ENCODE measurements at regions not wholly inside any gene's neighbourhood (a gene's known extent, or its start where the extent isn't known, plus 50 kb on each side); places are given as distances from the start of the nearest gene placed in this dataset.

- Histone ChIP-seq H3K79me1 (replicated peaks; ENCODE audit: low read length, poor library complexity, severe bottlenecking) (no peaks in the 10 kb centered on the region), H2AFZ (ENCODE audit: low read depth, low read length) (no peak overlapping the region), H3K14ac (ENCODE audit: low read length in 2 of 2) (no peak overlapping the region), H3K27ac (ENCODE audit: low read length, poor library complexity, severe bottlenecking) (no peak overlapping the region), H3K4me2 (ENCODE audit: low read length, poor library complexity, severe bottlenecking) (no peak overlapping the region), H2BK12ac (ENCODE audit: low read length in 2 of 2) (no peak overlapping the region), H4K91ac (ENCODE audit: low read length) (no peak overlapping the region), H3K36me3 (ENCODE audit: control insufficient read depth in 1 of 2, insufficient read depth in 2 of 2, low read depth in 1 of 2, low read length in 2 of 2) (no peaks in the 10 kb centered on the region), H3K4ac (ENCODE audit: low read depth in 1 of 2, low read length in 2 of 2) (no peak overlapping the region), H3K18ac (ENCODE audit: low read depth in 1 of 2, low read length in 2 of 2) (no peak overlapping the region), H2BK15ac (ENCODE audit: low read depth, poor library complexity, severe bottlenecking) (no peak overlapping the region), H2BK5ac (ENCODE audit: low read depth, low read length, poor library complexity, severe bottlenecking) (no peak overlapping the region), H3K23ac (ENCODE audit: low read length in 2 of 2) (no peak overlapping the region), H2AK5ac (ENCODE audit: low read length, severe bottlenecking) (no peak overlapping the region), H3K27me3 (ENCODE audit: control insufficient read depth in 1 of 2, insufficient read depth in 1 of 2, low read length in 2 of 2) (no peaks in the 10 kb centered on the region), H3K9ac (ENCODE audit: low read length) (no peak overlapping the region), H3K4me1 (ENCODE audit: control insufficient read depth, insufficient read depth, low read depth, low read length) (no peaks in the 10 kb centered on the region), H4K8ac (ENCODE audit: low read length) (no peak overlapping the region), H2BK120ac (ENCODE audit: low read depth, low read length) (no peak overlapping the region), H3K9me3 (ENCODE audit: control insufficient read depth, low read length) (no peaks in the 10 kb centered on the region), H3K4me3 (ENCODE audit: insufficient read depth in 1 of 2, low read depth in 1 of 2, low read length in 2 of 2) (no peak overlapping the region)
- no peak for DNase-seq
- whole genome bisulfite sequencing: 84% methylated on average over 15 of the region's 15 CpGs
These were observed 117.5 kb downstream of the TENT4A start for GRCh38 chr5:6830643-6831239.

GRCh38 chr5:6831678-6832671 is 118.7 kb downstream of the TENT4A start:
- no peak overlapping the region for H4K91ac ChIP-seq (ENCODE audit: low read length)
- H2BK12ac ChIP-seq (ENCODE audit: low read length in 2 of 2): no peak overlapping the region
- H3K18ac ChIP-seq (ENCODE audit: low read depth in 1 of 2, low read length in 2 of 2): no peak overlapping the region
- no peak overlapping the region for H2BK15ac ChIP-seq (ENCODE audit: low read depth, poor library complexity, severe bottlenecking)
- WGBS: 82% methylated on average over 4 of the region's 7 CpGs
- DNase-seq: no peak
- no peak overlapping the region for H3K4me2 ChIP-seq (ENCODE audit: low read length, poor library complexity, severe bottlenecking)
- no peak overlapping the region for H2BK5ac ChIP-seq (ENCODE audit: low read depth, low read length, poor library complexity, severe bottlenecking)
- H3K36me3 ChIP-seq (ENCODE audit: control insufficient read depth in 1 of 2, insufficient read depth in 2 of 2, low read depth in 1 of 2, low read length in 2 of 2): no peaks in the 10 kb centered on the region
- no peaks in the 10 kb centered on the region for H3K4me1 ChIP-seq (ENCODE audit: control insufficient read depth, insufficient read depth, low read depth, low read length)
- no peak overlapping the region for H3K9ac ChIP-seq (ENCODE audit: low read length)
- H3K4ac ChIP-seq (ENCODE audit: low read depth in 1 of 2, low read length in 2 of 2): no peak overlapping the region
- H2AK5ac ChIP-seq (ENCODE audit: low read length, severe bottlenecking): no peak overlapping the region
- H2BK120ac ChIP-seq (ENCODE audit: low read depth, low read length): no peak overlapping the region
- no peaks in the 10 kb centered on the region for H3K9me3 ChIP-seq (ENCODE audit: control insufficient read depth, low read length)
- H3K14ac ChIP-seq (ENCODE audit: low read length in 2 of 2): no peak overlapping the region
- no peak overlapping the region for H3K4me3 ChIP-seq (ENCODE audit: insufficient read depth in 1 of 2, low read depth in 1 of 2, low read length in 2 of 2)
- no peak overlapping the region for H3K23ac ChIP-seq (ENCODE audit: low read length in 2 of 2)
- H2AFZ ChIP-seq (ENCODE audit: low read depth, low read length): no peak overlapping the region
- H3K79me1 ChIP-seq (replicated peaks; ENCODE audit: low read length, poor library complexity, severe bottlenecking): no peaks in the 10 kb centered on the region
- no peaks in the 10 kb centered on the region for H3K27me3 ChIP-seq (ENCODE audit: control insufficient read depth in 1 of 2, insufficient read depth in 1 of 2, low read length in 2 of 2)
- no peak overlapping the region for H4K8ac ChIP-seq (ENCODE audit: low read length)
- no peak overlapping the region for H3K27ac ChIP-seq (ENCODE audit: low read length, poor library complexity, severe bottlenecking)

GRCh38 chr5:6832994-6833393 is 119.8 kb downstream of the TENT4A start:
- H2BK15ac ChIP-seq (ENCODE audit: low read depth, poor library complexity, severe bottlenecking): no peak overlapping the region
- no peak overlapping the region for H3K4ac ChIP-seq (ENCODE audit: low read depth in 1 of 2, low read length in 2 of 2)
- no peak for DNase-seq
- no peak overlapping the region for H3K9ac ChIP-seq (ENCODE audit: low read length)
- H4K8ac ChIP-seq (ENCODE audit: low read length): no peak overlapping the region
- H3K23ac ChIP-seq (ENCODE audit: low read length in 2 of 2): no peak overlapping the region
- no peak overlapping the region for H3K18ac ChIP-seq (ENCODE audit: low read depth in 1 of 2, low read length in 2 of 2)
- WGBS: 50% methylated on average over 1 of the region's 2 CpGs
- no peaks in the 10 kb centered on the region for H3K36me3 ChIP-seq (ENCODE audit: control insufficient read depth in 1 of 2, insufficient read depth in 2 of 2, low read depth in 1 of 2, low read length in 2 of 2)
- no peak overlapping the region for H3K4me2 ChIP-seq (ENCODE audit: low read length, poor library complexity, severe bottlenecking)
- H3K27ac ChIP-seq (ENCODE audit: low read length, poor library complexity, severe bottlenecking): no peak overlapping the region
- no peak overlapping the region for H2BK120ac ChIP-seq (ENCODE audit: low read depth, low read length)
- no peaks in the 10 kb centered on the region for H3K79me1 ChIP-seq (replicated peaks; ENCODE audit: low read length, poor library complexity, severe bottlenecking)
- H2AK5ac ChIP-seq (ENCODE audit: low read length, severe bottlenecking): no peak overlapping the region
- no peaks in the 10 kb centered on the region for H3K27me3 ChIP-seq (ENCODE audit: control insufficient read depth in 1 of 2, insufficient read depth in 1 of 2, low read length in 2 of 2)
- no peaks in the 10 kb centered on the region for H3K9me3 ChIP-seq (ENCODE audit: control insufficient read depth, low read length)
- no peak overlapping the region for H4K91ac ChIP-seq (ENCODE audit: low read length)
- H2AFZ ChIP-seq (ENCODE audit: low read depth, low read length): no peak overlapping the region
- no peak overlapping the region for H2BK12ac ChIP-seq (ENCODE audit: low read length in 2 of 2)
- no peaks in the 10 kb centered on the region for H3K4me1 ChIP-seq (ENCODE audit: control insufficient read depth, insufficient read depth, low read depth, low read length)
- no peak overlapping the region for H2BK5ac ChIP-seq (ENCODE audit: low read depth, low read length, poor library complexity, severe bottlenecking)
- no peak overlapping the region for H3K14ac ChIP-seq (ENCODE audit: low read length in 2 of 2)
- no peak overlapping the region for H3K4me3 ChIP-seq (ENCODE audit: insufficient read depth in 1 of 2, low read depth in 1 of 2, low read length in 2 of 2)

GRCh38 chr5:6833406-6833805 is 120.2 kb downstream of the TENT4A start:
- H2BK12ac ChIP-seq (ENCODE audit: low read length in 2 of 2): no peak overlapping the region
- no peak overlapping the region for H3K23ac ChIP-seq (ENCODE audit: low read length in 2 of 2)
- H3K27ac ChIP-seq (ENCODE audit: low read length, poor library complexity, severe bottlenecking): no peak overlapping the region
- H4K91ac ChIP-seq (ENCODE audit: low read length): no peak overlapping the region
- no peak overlapping the region for H3K4me2 ChIP-seq (ENCODE audit: low read length, poor library complexity, severe bottlenecking)
- no peaks in the 10 kb centered on the region for H3K4me1 ChIP-seq (ENCODE audit: control insufficient read depth, insufficient read depth, low read depth, low read length)
- no peaks in the 10 kb centered on the region for H3K27me3 ChIP-seq (ENCODE audit: control insufficient read depth in 1 of 2, insufficient read depth in 1 of 2, low read length in 2 of 2)
- H2BK120ac ChIP-seq (ENCODE audit: low read depth, low read length): no peak overlapping the region
- DNase-seq: no peak
- no peak overlapping the region for H2BK5ac ChIP-seq (ENCODE audit: low read depth, low read length, poor library complexity, severe bottlenecking)
- H3K9me3 ChIP-seq (ENCODE audit: control insufficient read depth, low read length): no peaks in the 10 kb centered on the region
- no peak overlapping the region for H4K8ac ChIP-seq (ENCODE audit: low read length)
- 55% methylated on average over 1 of the region's 1 CpG for WGBS
- H2AK5ac ChIP-seq (ENCODE audit: low read length, severe bottlenecking): no peak overlapping the region
- H3K4me3 ChIP-seq (ENCODE audit: insufficient read depth in 1 of 2, low read depth in 1 of 2, low read length in 2 of 2): no peak overlapping the region
- H3K18ac ChIP-seq (ENCODE audit: low read depth in 1 of 2, low read length in 2 of 2): no peak overlapping the region
- H2BK15ac ChIP-seq (ENCODE audit: low read depth, poor library complexity, severe bottlenecking): no peak overlapping the region
- no peak overlapping the region for H2AFZ ChIP-seq (ENCODE audit: low read depth, low read length)
- H3K4ac ChIP-seq (ENCODE audit: low read depth in 1 of 2, low read length in 2 of 2): no peak overlapping the region
- H3K36me3 ChIP-seq (ENCODE audit: control insufficient read depth in 1 of 2, insufficient read depth in 2 of 2, low read depth in 1 of 2, low read length in 2 of 2): no peaks in the 10 kb centered on the region
- no peak overlapping the region for H3K14ac ChIP-seq (ENCODE audit: low read length in 2 of 2)
- no peak overlapping the region for H3K9ac ChIP-seq (ENCODE audit: low read length)
- H3K79me1 ChIP-seq (replicated peaks; ENCODE audit: low read length, poor library complexity, severe bottlenecking): no peaks in the 10 kb centered on the region
